Epidermal melanocyte (primary cell): ENCODE measurements at regions not wholly inside any gene's neighbourhood (a gene's known extent, or its start where the extent isn't known, plus 50 kb on each side); places are given as distances from the start of the nearest gene placed in this dataset.
A peak's percentile ranks its signal among the peaks of the same experiment; 100 is the strongest.

Experiments used
- DNase-seq: peaks from one replicate; pipeline ENCODE4 v3.0.0; 2011; ENCODE audit warnings: low spot score; ENCODE audit not compliant: insufficient read length

GRCh38 chr9:108552459-108553040 is 303.2 kb downstream of the ACTL7B start:
- DNase-seq = no peak

GRCh38 chr9:108551030-108551841 is 304.6 kb downstream of the ACTL7B start:
- DNase-seq = no peak

- DNase-seq = no peak
These were observed 305.7 kb downstream of the ACTL7B start for GRCh38 chr9:108550106-108550505.

GRCh38 chr9:108549184-108549583 is 306.6 kb downstream of the ACTL7B start:
- DNase-seq = no peak

- no peak for DNase-seq
These were observed 308.2 kb downstream of the ACTL7B start for GRCh38 chr9:108547411-108548135.

GRCh38 chr9:108546215-108546614 is 309.6 kb downstream of the ACTL7B start:
- DNase-seq = no peak

GRCh38 chr9:108545436-108545835 is 310.4 kb downstream of the ACTL7B start:
- no peak for DNase-seq

GRCh38 chr9:108544866-108545265 is 310.9 kb downstream of the ACTL7B start:
- no peak for DNase-seq

GRCh38 chr9:108543251-108543778 is 312.5 kb downstream of the ACTL7B start:
- no peak for DNase-seq

- DNase-seq = no peak
These were observed 318.0 kb downstream of the ACTL7B start for GRCh38 chr9:108537756-108538155.

- no peak for DNase-seq
These were observed 318.8 kb downstream of the ACTL7B start for GRCh38 chr9:108536836-108537601.

GRCh38 chr9:108535526-108535925 is 320.3 kb downstream of the ACTL7B start:
- no peak for DNase-seq

GRCh38 chr9:108534741-108535140 is 321.0 kb downstream of the ACTL7B start:
- no peak for DNase-seq

GRCh38 chr9:108530141-108530540 is 325.6 kb downstream of the ACTL7B start:
- DNase-seq = no peak

GRCh38 chr9:108528231-108528630 is 327.6 kb downstream of the ACTL7B start:
- DNase-seq = no peak

GRCh38 chr9:108526518-108526917 is 329.3 kb downstream of the ACTL7B start:
- no peak for DNase-seq

- DNase-seq = no peak
These were observed 330.6 kb downstream of the ACTL7B start for GRCh38 chr9:108525186-108525585.

- peak; percentile 46 for DNase-seq
These were observed 334.7 kb downstream of the ACTL7B start for GRCh38 chr9:108521063-108521590.

GRCh38 chr9:108519437-108519836 is 336.3 kb downstream of the ACTL7B start:
- DNase-seq = no peak

GRCh38 chr9:108517651-108518365 is 338.0 kb downstream of the ACTL7B start:
- no peak for DNase-seq
